NAMALWA (cell line): ENCODE measurements at regions not wholly inside any gene's neighbourhood (a gene's known extent, or its start where the extent isn't known, plus 50 kb on each side); places are given as distances from the start of the nearest gene placed in this dataset.

ENCODE experiments used
- DNase-seq: peaks from one replicate; pipeline ENCODE4 v3.0.0-alpha.2; 2015; ENCODE audit warnings: low spot score

DNA sequence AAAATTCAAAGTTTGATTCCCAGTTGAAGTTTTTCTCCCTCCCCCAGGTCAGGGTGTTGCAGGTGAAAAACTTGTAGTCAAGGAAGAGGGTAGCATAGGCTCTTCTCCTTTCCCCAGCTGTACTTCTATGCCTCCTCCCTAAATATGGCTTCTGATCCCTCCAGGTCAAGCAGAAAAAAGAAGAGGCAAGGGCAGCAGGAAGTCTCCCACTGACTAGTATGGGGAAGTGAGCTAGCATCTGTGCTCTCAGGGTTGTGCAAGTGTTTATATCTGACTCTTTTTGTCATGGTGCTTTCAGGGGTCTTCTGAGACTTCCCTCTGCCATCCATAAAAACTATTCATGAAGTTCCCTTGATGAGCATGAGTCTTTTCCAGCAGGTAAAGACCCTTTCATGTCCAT, 76.0 kb downstream of the ATPSCKMT start:
- no peak for DNase-seq

DNA sequence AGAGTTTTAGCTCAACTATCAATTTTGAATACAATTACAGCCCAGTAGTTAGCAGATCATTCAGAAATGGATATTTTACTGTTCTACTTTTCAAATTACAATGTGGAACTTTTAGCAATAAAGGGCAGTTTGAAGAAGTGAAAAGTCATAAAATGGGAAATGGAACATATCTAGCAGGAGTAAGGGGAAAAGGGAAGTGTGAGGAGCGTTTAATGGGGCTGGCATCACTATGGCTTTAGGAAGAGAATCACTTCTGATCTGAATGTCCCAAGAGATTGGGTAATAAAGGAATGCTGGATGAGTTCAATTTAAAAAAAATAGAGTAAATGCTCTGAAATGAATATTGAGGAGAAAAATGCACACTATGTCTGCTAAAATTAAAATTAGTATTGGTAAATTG, 77.4 kb downstream of the ATPSCKMT start:
- DNase-seq = no peak

DNA sequence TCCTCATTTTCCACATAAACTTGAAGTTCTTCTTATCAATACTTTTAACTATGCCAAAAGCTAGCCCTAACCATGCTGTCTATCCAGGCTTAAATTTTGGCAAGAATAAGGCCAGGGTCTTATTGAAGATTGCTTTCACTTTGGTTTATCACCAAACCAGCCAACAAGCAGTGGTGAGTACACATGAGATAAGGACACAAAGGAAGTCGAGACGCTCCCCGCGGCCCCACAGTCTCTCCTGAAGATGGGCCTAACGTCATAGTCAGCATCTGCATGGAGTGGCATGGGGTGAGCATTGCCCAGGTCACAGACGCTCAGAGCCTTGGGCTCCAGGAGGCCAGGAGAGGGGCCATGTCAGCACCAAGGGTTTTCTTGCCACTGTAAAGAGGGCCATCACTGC, 80.3 kb downstream of the ATPSCKMT start:
- DNase-seq = no peak

DNA sequence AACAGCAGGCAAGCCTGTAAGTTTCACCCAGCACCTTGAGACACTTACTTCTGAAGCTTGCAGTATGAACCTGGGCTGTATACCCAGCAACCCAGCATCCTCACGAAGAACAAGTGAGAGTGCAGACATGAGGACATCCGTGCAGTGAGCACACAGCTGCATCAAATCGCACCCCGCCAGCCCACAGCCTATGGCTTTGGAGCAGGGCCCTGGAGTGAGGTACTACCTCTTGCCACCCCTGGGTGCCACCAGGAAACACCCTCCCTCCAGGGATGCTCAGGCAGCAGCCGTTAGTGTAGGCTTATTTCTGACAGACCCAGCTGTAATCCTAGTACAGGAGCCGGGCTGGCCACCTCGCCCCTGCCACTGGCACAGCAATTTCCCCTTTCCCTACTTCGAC, 81.4 kb downstream of the ATPSCKMT start:
- DNase-seq = no peak

DNA sequence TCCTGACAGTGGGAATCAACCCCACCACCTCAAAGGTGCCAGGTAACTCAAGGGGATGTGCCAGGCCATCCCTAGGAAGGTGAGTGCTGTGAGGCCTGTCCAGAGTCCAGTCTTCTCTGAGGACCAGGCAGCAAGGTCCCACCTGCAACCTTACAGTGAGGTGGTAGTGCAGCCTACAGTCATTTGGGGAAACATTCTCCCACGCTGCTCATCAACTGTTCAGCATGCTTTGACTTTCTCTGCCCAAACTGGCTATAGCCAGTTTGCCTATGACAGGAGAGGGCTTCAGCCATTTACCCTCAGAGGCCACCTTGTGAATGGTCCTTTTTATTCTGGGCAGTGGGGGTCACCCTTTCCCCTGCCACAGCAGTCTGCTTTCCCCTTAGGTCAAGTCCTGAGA, 81.9 kb downstream of the ATPSCKMT start:
- no peak for DNase-seq

DNA sequence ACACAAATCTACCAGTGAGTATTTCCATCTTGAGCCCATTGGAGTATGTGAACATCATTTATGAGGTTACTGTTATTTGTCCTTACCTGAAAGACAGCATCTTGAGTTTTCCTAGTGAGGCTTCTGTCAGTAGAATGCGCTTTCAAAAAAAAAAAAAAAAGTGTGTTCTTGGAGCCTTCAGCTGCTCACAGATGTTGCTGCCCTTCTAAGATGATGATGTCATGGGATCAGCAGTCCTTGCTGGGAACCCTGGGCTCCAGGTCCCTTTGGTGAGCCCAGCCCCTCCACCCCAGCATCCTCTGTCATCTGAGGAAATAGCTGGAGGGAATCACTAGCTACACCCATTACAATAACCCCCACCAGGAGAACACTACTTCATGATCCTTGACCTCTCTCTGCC, 83.3 kb downstream of the ATPSCKMT start:
- no peak for DNase-seq

DNA sequence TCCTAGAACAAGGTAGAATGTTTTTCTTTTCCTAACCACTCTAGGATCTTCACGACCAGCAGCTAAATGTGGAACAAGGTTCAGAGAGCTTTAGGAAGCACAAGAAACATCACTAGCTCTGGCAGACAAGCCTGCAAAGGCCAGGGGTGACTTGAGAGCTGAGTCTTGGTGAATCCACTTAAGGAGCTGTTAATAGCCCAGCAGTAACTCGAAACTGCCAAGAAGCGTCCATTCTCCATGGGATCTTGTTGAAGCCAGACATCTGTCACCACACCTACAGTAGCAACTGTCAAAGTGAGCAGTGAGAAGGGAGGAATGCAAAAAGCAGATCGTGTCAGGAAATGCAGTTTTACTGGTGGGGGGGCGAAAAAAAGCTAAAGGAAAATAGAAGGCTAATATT, 87.2 kb downstream of the ATPSCKMT start:
- DNase-seq = no peak

DNA sequence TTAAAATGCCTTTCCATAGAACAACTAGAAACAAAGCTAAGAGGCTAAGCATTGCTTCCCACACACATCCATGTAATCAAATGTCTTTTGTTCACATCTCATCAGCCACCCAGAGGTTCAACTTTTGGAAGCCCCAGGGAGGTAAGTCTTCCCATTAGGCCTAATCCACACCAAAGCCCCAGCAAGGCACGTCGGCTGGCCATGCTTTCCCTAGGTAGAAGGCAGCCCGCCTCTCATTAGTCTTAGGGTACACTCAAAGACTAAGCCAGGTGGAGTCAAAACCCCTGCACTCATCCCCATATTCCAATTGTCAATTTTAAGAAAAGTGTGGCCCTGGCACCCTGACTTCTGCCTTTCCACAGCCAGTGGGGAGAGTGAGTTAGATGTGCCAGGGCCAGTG, 87.9 kb downstream of the ATPSCKMT start:
- DNase-seq = no peak

DNA sequence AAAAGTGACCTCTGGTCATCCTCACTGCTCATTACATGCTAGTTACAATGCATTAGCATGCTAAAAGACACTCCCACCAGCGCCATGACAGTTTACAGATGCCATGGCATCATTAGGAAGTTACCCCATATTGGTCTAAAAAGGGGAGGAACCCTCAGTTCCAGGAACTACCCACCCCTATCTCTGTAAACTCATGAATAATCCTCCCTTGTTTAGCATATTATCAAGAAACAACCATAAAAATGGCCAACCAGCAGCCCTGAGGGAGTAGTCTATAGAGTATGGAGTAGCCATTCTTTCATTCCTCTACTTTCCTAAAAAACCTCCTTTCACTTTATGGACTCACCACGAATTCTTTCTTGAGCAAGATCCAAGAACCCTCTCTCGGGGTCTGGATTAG, 89.4 kb downstream of the ATPSCKMT start:
- no peak for DNase-seq

DNA sequence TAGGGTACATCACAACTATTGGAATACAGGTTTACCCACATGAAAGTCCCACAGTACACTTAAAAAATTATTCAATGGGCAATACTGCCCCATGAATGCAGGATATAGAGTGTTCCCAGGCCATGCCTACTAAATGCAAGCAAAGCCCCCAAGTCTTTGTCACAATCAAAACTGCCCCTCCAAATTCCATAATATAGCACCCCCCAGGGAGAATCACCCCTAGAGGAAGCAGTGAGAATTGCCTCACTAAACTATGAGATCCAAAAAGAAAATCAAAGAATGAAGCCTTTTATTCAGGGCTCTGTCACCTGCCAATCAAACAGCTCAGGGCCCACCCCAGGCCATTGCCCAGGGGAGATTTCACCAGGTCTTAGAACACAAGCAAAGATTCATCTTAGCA, 90.8 kb downstream of the ATPSCKMT start:
- DNase-seq = no peak

DNA sequence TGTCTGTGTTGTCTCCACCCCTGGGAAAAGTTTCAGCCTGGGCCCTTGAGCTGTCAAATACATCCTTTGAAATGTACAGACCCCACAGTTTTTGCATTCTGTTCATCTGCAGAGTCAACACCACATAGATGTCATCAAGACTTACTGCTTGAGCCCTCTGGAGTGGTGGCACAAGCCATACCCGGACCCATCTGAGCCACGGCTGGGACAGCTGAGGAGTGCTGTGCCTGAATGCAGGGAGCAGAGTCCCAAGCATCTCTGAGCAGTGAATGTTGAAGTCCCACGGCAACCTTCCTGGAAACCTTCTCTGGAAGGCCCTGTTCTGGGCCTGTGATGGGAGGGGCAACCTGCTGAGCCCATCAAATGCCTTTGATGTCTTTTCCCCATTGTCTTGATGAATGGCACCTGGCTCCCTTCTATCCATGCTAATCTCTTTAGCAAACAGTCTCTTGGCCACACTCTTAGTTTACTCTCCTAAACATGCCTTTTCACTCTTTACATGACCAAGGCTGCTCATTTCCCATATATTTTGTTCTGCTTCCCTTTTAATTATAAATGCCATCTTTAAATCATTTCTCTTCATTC, 92.5 kb downstream of the ATPSCKMT start:
- DNase-seq = no peak

DNA sequence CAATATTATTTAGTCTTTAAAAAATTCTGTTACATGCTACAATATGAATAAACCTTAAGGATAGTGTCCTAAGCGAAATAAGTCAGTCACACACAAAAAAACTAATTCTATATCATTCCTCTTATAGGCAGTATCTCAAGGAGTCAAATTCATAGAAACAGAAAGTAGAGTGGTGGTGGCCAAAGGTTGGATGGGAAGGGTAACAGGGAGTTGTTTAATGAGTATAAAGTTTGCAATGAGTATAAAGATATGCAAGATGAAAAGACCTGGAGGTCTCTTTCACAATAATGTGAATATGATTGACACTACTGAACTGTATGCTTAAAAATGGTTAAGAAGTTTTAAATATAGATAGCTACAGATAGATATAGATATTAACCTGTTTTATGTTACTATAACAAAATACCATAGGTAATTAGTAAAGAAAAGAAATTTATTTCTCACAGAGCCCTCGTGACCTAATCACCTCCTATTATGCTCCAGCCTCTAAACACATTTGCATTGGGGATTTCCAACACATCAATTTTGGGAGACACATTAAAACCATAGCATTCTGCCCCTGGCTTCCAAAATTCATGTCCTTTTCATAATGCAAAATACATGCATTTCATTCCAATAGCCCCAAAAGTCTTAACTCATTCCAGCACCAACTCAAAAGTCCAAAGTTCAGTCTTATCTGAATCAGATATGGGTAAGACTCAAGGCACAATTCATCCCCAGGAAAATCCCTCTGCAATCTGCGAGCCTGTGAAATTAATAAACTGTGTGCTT, 93.6 kb downstream of the ATPSCKMT start:
- no peak for DNase-seq

DNA sequence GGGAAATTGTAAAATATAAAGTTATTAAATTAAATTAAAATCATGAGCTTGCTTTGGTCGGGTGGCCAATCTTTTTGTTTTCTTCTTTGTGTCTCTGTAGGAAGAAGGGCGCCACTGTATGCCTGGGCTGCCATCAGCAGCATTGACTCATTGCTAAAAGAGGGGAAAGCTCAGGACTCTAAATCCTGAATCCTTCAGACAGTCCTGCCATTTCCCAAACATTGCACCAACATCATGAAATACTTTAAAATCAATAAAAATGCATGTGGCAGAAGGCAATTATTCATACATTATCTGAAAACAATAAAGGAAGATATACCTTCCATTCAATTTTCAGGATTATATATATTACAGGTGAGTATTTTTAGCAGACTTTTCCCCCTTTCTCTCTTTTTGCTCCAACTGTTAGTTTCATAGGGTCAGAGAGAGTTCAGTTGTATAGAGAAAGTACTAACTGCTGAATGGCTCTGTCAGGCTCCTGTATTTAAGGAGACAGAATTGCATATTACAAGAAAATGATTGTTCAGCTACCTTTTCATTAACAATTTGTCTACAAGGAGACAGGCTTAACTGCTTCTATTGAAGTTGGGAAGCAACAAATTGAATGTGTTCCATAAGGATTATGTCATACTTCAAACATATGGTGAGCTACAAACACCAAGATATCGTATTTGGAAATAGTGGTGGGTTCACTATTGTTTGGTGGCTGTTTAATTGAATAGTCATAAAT, 95.7 kb downstream of the ATPSCKMT start:
- no peak for DNase-seq

DNA sequence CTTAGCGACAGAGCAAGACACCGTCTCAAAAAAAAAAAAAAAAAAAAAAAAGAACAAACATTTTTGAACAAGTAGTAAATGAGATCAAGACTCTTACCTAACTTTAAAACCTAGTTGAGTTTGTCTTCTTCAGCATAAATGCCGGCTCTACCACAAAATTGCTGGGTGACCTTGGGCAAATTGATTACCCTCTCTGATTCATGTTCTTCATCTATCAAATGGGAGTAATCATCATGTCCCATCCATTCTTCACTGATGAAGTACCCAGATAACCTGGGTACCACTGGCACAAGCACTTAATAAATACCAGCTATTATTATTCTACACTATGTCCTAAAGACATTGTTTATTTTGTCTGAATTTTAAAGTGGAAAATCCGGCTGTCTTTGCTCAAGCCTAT, 96.3 kb downstream of the ATPSCKMT start:
- DNase-seq = no peak

DNA sequence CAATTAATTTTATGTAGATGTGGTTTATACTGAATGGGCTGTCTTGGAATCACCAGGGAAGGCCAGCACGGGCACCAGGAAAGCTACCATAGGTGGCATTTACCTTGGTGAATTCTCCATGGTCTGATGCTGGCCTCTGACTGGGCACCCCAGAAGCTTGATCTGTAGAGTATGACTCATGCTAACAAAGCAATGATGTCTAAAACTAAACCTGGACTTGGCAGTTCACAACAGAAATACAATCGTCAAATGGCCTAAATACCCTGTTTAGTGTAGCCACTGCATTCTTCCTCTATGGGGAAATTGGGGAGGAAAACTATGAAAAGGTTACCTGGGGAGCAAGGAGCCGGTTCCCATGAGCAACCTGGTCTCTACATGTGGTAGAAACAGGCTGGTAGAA, 98.0 kb downstream of the ATPSCKMT start:
- no peak for DNase-seq

DNA sequence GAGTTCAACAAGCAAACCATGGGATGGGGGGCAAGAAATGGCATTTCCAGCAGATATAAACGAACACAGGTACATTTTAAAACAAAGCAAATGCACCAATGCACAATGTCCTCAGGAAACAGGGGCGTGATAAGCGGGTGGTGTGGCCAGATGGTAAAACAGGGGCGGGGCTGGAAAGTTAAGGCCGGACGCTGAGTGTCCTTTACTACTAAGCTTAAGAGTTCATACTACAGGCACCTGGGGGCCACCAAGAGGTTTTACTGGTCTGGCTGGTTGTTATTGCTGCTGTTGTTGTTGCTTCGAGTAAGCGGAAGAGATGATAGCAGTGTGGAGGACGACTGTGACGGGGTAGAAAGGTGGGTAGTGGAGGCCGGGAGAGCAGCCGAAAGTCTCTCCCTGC, 99.8 kb downstream of the ATPSCKMT start:
- DNase-seq = no peak

DNA sequence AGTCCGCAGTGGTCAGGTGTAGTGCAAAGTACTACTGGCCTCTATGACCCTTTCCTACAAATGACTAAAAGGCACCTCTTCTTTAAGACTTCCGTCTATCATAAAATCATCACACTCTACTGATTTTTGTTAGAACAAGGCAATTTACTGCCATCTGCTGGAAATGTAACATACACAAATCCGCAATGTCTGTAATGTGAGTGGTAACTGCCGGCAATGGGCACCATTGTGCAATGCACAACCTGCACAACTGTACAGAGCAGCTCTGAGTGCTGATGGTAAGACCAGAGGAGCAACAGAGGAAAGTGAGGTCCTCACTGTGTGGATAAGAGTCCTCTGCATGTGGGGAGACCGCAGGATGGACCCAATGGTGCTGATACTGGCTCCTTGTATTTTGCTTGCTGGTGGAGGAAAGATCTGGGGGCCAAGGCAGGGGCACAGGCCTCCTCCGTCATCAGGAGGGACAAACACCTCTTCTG, 103.7 kb downstream of the ATPSCKMT start:
- peak; percentile 70 for DNase-seq

DNA sequence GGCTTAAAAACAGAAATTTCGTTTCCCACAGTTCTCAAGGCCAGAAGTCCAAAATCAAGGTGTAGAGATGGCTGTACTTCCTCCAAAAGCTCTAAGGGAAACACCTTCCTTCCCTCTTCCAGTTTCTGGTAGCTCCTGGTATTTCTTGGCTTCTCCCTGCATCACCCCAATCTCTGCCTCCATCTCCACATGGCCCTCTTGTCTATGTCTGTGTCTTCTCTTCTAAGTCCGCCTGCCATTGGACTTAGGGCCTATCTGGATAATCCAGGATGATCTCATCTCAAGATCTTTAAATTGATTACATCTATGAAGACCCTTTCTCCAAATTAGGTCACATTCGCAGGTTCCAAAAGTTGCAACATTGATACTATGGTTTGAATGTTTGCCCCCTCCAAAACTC, 105.6 kb downstream of the ATPSCKMT start:
- no peak for DNase-seq

DNA sequence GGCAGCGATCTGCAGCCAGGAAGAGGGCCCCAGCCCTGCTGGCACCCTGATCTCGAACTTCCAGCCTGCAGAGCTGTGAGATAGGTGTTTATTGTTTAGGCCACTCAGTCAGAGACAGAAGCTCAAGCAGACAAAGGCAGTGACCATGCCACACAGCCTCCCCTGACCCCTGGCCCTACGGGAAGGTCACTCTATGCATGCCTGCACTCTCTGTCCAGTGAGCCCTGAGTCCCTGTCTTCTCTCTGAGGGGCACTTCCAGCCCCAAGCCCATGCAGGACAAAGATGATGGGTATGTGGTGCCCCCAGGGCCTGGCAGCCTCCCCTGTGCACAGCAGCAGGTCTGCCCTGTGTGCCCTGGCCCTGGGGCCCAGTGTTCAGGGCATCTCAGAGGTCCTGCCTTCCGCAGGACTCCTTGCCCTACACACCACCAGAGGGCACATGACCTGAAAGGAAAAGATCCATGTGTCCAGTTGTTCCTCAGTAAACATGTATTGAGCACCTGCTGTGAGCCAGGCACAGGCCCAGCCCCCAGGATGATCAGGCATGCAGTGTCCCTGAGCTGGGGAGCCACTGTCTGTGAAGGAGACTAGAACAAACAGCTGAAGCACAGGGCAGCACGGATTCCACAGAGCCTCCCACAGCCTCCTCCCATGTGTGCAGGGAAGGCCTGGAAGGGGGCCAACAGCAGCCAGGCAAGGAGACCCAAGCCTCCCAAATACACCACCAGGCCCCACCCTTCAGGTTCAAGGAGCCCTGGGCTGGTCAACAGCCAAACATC, 109.3 kb downstream of the ATPSCKMT start:
- peak; percentile 6 for DNase-seq

DNA sequence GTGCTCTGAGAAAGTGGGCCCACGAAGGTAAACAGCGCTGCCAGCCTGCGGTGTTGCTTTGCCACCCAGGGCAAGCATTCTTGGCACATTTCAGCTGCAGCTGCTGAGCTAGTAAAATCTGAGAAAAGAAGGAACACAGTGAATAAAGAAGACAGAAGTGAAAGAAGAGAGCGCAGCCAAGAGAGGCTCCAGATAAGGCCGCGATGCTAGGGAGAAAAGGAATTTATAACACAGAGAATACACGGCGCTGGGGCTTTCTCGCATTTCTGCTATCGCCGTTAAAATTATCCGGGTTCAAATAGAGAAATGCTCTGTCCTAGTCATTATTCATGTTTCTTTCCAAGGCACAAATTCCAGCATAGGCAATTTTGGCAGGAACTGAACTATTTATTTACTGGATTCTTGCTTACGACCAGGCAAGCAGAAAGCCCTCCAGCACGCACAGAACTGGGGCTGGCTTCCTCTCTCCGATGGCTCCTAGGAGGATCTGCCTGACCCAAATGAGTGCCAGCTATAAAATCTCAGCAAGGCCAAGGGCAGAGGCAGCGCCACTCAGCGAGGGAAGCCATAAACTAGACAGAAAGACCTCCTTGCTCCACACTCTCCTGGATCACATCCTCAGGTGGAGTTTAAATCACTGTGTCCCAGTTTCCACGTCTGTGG, 111.2 kb downstream of the ATPSCKMT start:
- DNase-seq = no peak

DNA sequence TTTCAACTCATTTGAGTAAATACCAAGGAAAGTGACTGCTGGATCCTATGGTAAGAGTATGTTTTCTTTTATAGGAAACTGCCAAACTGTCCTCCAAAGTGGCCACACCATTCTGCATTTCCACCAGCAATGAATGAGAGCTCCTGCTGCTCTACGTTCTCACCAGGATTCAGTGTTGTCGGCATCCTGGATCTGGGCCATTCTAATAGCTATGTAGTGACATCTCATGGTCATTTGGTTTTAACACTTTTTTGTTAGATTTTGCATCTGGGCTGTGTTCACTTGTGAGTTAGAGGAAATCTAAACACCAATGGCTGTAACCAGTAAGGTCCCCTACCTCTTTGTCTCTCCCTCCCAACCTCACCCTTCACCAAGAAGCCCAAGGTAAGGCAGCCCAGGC, 115.9 kb downstream of the ATPSCKMT start:
- DNase-seq = no peak

DNA sequence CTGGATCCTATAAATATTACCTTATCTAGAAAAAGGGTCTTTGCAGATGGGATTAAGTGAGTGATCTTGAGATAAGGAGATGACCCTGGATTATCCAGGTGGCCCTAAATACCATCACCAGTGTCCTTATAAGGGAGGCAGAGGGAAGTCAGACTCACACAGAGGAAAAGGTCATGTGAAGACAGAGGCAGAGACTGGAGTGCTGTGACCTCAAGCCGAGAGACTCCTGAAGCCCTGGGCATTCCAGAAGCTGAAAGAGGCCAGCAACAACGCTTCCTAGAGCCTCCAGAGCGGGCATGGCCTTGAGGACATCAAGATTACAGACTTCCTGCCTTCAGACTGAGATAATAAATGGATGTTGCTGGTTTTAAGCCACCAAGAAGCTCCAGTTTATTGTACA, 118.8 kb downstream of the ATPSCKMT start:
- no peak for DNase-seq
